Spleen (tissue), 7 donors: ENCODE measurements at regions not wholly inside any gene's neighbourhood (a gene's known extent, or its start where the extent isn't known, plus 50 kb on each side); places are given as distances from the start of the nearest gene placed in this dataset.

Experiments used
- CTCF ChIP-seq, 11 experiments: fragments of 200-600 bp in 7 of 11; fragments of 450-650 bp in 4 of 11; sonication (generic) in 4 of 11; IDR thresholded peaks in 8 of 11; conservative IDR thresholded peaks in 3 of 11; 1 replicate in 7 of 11; 2 replicates in 4 of 11; pipeline versions ENCODE4 v1.4.0 to v1.8.0; 2016 to 2021; ENCODE audit warnings: antibody characterized with exemption in 11 of 11, inconsistent platforms in 4 of 11, mild to moderate bottlenecking in 1 of 11
- POLR2A ChIP-seq, 3 donors: fragments of 450-650 bp; IDR thresholded peaks; one replicate each; pipeline ENCODE4 v1.5.1; 2017; ENCODE audit warnings: antibody characterized with exemption in 3 of 3, mild to moderate bottlenecking in 1 of 3
- donor health status: DM: no; HTN: no; CAD: no; lungs with moderate emphysema.
- donor health status: DM: no; HTN: no; CAD: no.
- donor health status: DM: no; HTN: no; CAD: no.

- TF ChIP-seq CTCF (IDR thresholded peaks at IDR 0.05 in 8 of 11, conservative IDR thresholded peaks at IDR 0.05 in 3 of 11) (no peak), POLR2A (IDR thresholded peaks at IDR 0.05) (no peak)
Measured at GRCh38 chr3:106431721-106432120, 562.9 kb upstream of the CBLB start.
